H1 (cell line): ENCODE measurements at regions not wholly inside any gene's neighbourhood (a gene's known extent, or its start where the extent isn't known, plus 50 kb on each side); places are given as distances from the start of the nearest gene placed in this dataset.

Source experiments
- CTCF ChIA-PET: fragments of 300-600 bp; sonication (Branson Sonifier 250); formaldehyde crosslinking; loops from one replicate; lab custom pipeline; 2021; ENCODE audit not compliant: partially characterized antibody; lab: Charles Lee
- POLR2A ChIA-PET: fragments of 300-600 bp; sonication (Branson Sonifier 250); formaldehyde crosslinking; loops from one replicate; lab custom pipeline; 2021; ENCODE audit warnings: inconsistent platforms; ENCODE audit not compliant: partially characterized antibody; lab: Charles Lee
- DNase-seq, 2 experiments: peaks; one replicate each; pipeline versions ENCODE4 v3.0.0 to v3.0.0-alpha.2; 2010 to 2022; ENCODE audit warnings: low spot score in 2 of 2, low read depth in 1 of 2, mixed read lengths in 1 of 2
- FAIRE-seq: peaks from 2 replicates; lab custom pipeline; 2011; peaks lifted over from hg19 to GRCh38; lab: Jason Lieb, UNC
- H2AFZ ChIP-seq: 2 replicates; pipeline ENCODE4 v1.8.1; 2012; ENCODE audit warnings: low read length, inconsistent platforms
- H2AK5ac ChIP-seq: 2 replicates; pipeline ENCODE4 v1.6.1; 2013; ENCODE audit warnings: low read depth, low read length
- H2BK120ac ChIP-seq: replicated peaks from 2 replicates; pipeline ENCODE3; 2013; ENCODE audit warnings: low read depth, low read length, inconsistent platforms
- H2BK12ac ChIP-seq: 2 replicates; pipeline ENCODE4 v1.6.1; 2013; ENCODE audit warnings: low read depth, low read length
- H2BK15ac ChIP-seq: 2 replicates; pipeline ENCODE4 v1.6.1; 2013; ENCODE audit warnings: low read length
- H2BK20ac ChIP-seq: 2 replicates; pipeline ENCODE4 v1.6.1; 2013; ENCODE audit warnings: low read length
- H2BK5ac ChIP-seq: 2 replicates; pipeline ENCODE4 v1.6.1; 2013; ENCODE audit warnings: low read depth, low read length
- H3K14ac ChIP-seq: 2 replicates; pipeline ENCODE4 v1.6.1; 2013; ENCODE audit warnings: inconsistent platforms; ENCODE audit not compliant: insufficient read length
- H3K18ac ChIP-seq: 2 replicates; pipeline ENCODE4 v1.6.1; 2013; ENCODE audit warnings: low read length; ENCODE audit errors: extremely low read depth
- H3K23ac ChIP-seq: 2 replicates; pipeline ENCODE4 v1.6.1; 2013; ENCODE audit warnings: inconsistent platforms; ENCODE audit not compliant: insufficient read length
- H3K23me2 ChIP-seq: 2 replicates; pipeline ENCODE4 v1.6.1; 2013; ENCODE audit warnings: low read depth, low read length
- H3K27ac ChIP-seq: 2 replicates; pipeline ENCODE4 v1.6.1; 2011; ENCODE audit warnings: low read depth, low read length, inconsistent platforms
- H3K27me3 ChIP-seq, 4 experiments: replicated peaks in 1 of 4; 1 replicate in 1 of 4; 2 replicates in 3 of 4; pipeline versions ENCODE4 v1.6.1 to v1.8.1; 2011 to 2013; ENCODE audit warnings: low read length in 3 of 4, mild to moderate bottlenecking in 3 of 4, inconsistent platforms in 2 of 4, mixed read lengths in 2 of 4, moderate library complexity in 1 of 4; ENCODE audit not compliant: control insufficient read depth in 3 of 4, insufficient read depth in 3 of 4; ENCODE audit errors: extremely low read depth in 1 of 4
- H3K36me3 ChIP-seq, 4 experiments: 2 replicates each; pipeline versions ENCODE4 v1.6.1 to v1.8.1; 2011 to 2013; ENCODE audit warnings: mild to moderate bottlenecking in 4 of 4, low read length in 3 of 4, moderate library complexity in 2 of 4, control low read depth in 1 of 4, inconsistent platforms in 1 of 4; ENCODE audit not compliant: insufficient read depth in 4 of 4, control insufficient read depth in 2 of 4
- H3K4ac ChIP-seq: replicated peaks from 2 replicates; pipeline ENCODE3; 2013; ENCODE audit warnings: low read length, low read depth, mixed read lengths, inconsistent platforms; ENCODE audit not compliant: insufficient read length
- H3K4me1 ChIP-seq, 4 experiments: replicated peaks in 1 of 4; 1 replicate in 1 of 4; 2 replicates in 3 of 4; pipeline versions ENCODE4 v1.6.1 to v1.8.1; 2011 to 2013; ENCODE audit warnings: low read length in 3 of 4, inconsistent platforms in 2 of 4, mixed read lengths in 1 of 4; ENCODE audit not compliant: insufficient read depth in 4 of 4, control insufficient read depth in 3 of 4
- H3K4me2 ChIP-seq, 2 experiments: 2 replicates each; pipeline versions ENCODE4 v1.6.1 to v1.8.1; 2011 to 2013; ENCODE audit warnings: low read depth in 2 of 2, low read length in 2 of 2, control low read depth in 1 of 2, inconsistent platforms in 1 of 2, mild to moderate bottlenecking in 1 of 2; ENCODE audit not compliant: insufficient read depth in 1 of 2
- H3K4me3 ChIP-seq, 4 experiments: fragments of 200-600, 300-600 bp in 1 of 4; sonication (generic), shearing (Covaris generic), sonication (Bioruptor Twin) in 1 of 4; 2 replicates each; pipeline versions ENCODE4 v1.5.1 to v1.8.1; 2011 to 2016; ENCODE audit warnings: low read length in 4 of 4, low read depth in 3 of 4, control low read depth in 2 of 4, inconsistent platforms in 2 of 4, mild to moderate bottlenecking in 2 of 4, mixed read lengths in 1 of 4, moderate library complexity in 1 of 4; ENCODE audit not compliant: insufficient read depth in 2 of 4; ENCODE audit errors: extremely low read depth in 1 of 4
- H3K56ac ChIP-seq: replicated peaks from 2 replicates; pipeline ENCODE3; 2013; ENCODE audit warnings: low read depth, mild to moderate bottlenecking, mixed read lengths, low read length, inconsistent platforms; ENCODE audit not compliant: insufficient read length
- H3K79me1 ChIP-seq: 2 replicates; pipeline ENCODE4 v1.6.1; 2013; ENCODE audit warnings: low read depth, low read length, control low read depth
- H3K79me2 ChIP-seq, 2 experiments: 2 replicates each; pipeline versions ENCODE4 v1.6.1 to v1.8.1; 2012 to 2013; ENCODE audit warnings: low read length in 2 of 2, mild to moderate bottlenecking in 2 of 2, inconsistent platforms in 1 of 2; ENCODE audit not compliant: insufficient read depth in 2 of 2, control insufficient read depth in 1 of 2
- H3K9ac ChIP-seq, 4 experiments: replicated peaks in 1 of 4; 1 replicate in 1 of 4; 2 replicates in 3 of 4; pipeline versions ENCODE4 v1.6.1 to v1.8.1; 2011 to 2013; ENCODE audit warnings: low read depth in 3 of 4, low read length in 3 of 4, control low read depth in 2 of 4, mild to moderate bottlenecking in 2 of 4, moderate library complexity in 2 of 4, inconsistent platforms in 1 of 4; ENCODE audit errors: extremely low read depth in 1 of 4
- H3K9me3 ChIP-seq, 2 experiments: 2 replicates each; pipeline versions ENCODE4 v1.6.1 to v1.8.1; 2012 to 2013; ENCODE audit warnings: mild to moderate bottlenecking in 2 of 2, moderate library complexity in 2 of 2, control low read depth in 1 of 2, inconsistent platforms in 1 of 2, low read depth in 1 of 2, low read length in 1 of 2, mixed read lengths in 1 of 2; ENCODE audit not compliant: insufficient read depth in 2 of 2
- H4K20me1 ChIP-seq, 2 experiments: replicated peaks in 1 of 2; 2 replicates each; pipeline versions ENCODE3 to v1.8.1; 2011 to 2013; ENCODE audit warnings: inconsistent platforms in 2 of 2, low read length in 2 of 2, mild to moderate bottlenecking in 1 of 2; ENCODE audit not compliant: insufficient read depth in 2 of 2, control insufficient read depth in 1 of 2
- H4K5ac ChIP-seq: 2 replicates; pipeline ENCODE4 v1.6.1; 2013; ENCODE audit warnings: low read length, low read depth, mixed read lengths, inconsistent platforms; ENCODE audit not compliant: insufficient read length
- H4K8ac ChIP-seq: 2 replicates; pipeline ENCODE4 v1.8.0; 2013; ENCODE audit warnings: mild to moderate bottlenecking, moderate library complexity, low read length, inconsistent platforms; ENCODE audit not compliant: insufficient read depth; ENCODE audit errors: extremely low read depth
- H4K91ac ChIP-seq: replicated peaks from 2 replicates; pipeline ENCODE3; 2013; ENCODE audit warnings: low read length, mixed read lengths, inconsistent platforms; ENCODE audit not compliant: insufficient read length
- EGR1 ChIP-seq: IDR thresholded peaks from 2 replicates; pipeline ENCODE4 v1.6.1; 2011; ENCODE audit warnings: low read depth, low read length, borderline replicate concordance
- KDM1A ChIP-seq: fragments of 200-600, 300-600 bp; sonication (generic); IDR thresholded peaks from 2 replicates; pipeline ENCODE4 v1.7.1; 2016; ENCODE audit warnings: mild to moderate bottlenecking, low read length, borderline replicate concordance
- KDM5A ChIP-seq: fragments of 200-600 bp; IDR thresholded peaks from 2 replicates; pipeline ENCODE4 v1.7.1; 2012; ENCODE audit warnings: mild to moderate bottlenecking, low read length, inconsistent platforms, mixed read lengths
- NANOG ChIP-seq: IDR thresholded peaks from 2 replicates; pipeline ENCODE4 v1.6.1; 2011; ENCODE audit warnings: low read length, low read depth, mild to moderate bottlenecking, inconsistent platforms; ENCODE audit not compliant: insufficient read depth, poor library complexity, severe bottlenecking
- POU5F1 ChIP-seq: IDR thresholded peaks from 2 replicates; pipeline ENCODE4 v1.6.1; 2011; ENCODE audit warnings: low read depth, mild to moderate bottlenecking, low read length, moderate library complexity
- RNF2 ChIP-seq: fragments of 200-900, 300-1000 bp; sonication (generic); IDR thresholded peaks from 2 replicates; pipeline ENCODE4 v1.7.1; 2016; ENCODE audit warnings: borderline replicate concordance, low read depth, mild to moderate bottlenecking, antibody characterized with exemption, low read length; ENCODE audit not compliant: poor library complexity, severe bottlenecking; ENCODE audit errors: missing control alignments
- TAF7 ChIP-seq: optimal IDR thresholded peaks from 2 replicates; pipeline ENCODE3; 2011; ENCODE audit warnings: low read depth, mild to moderate bottlenecking, inconsistent platforms, low read length, moderate library complexity, borderline replicate concordance
- USF2 ChIP-seq: IDR thresholded peaks from 2 replicates; pipeline ENCODE4 v1.6.1; 2011; ENCODE audit warnings: low read length, improper control_type of control experiment
- WGBS, 2 experiments: shearing (Covaris generic) in 1 of 2; methylation state at CpG; one replicate each; pipeline versions ENCODE4 v1.1.6 to v1.1.7; 2013 to 2015; ENCODE audit warnings: low lambda C conversion rate in 2 of 2, mixed read lengths in 2 of 2, inconsistent platforms in 1 of 2, low coverage in 1 of 2, missing lambda C conversion rate in 1 of 2; ENCODE audit not compliant: insufficient replicate concordance in 2 of 2, insufficient coverage in 1 of 2, insufficient read length in 1 of 2; ENCODE audit errors: extremely low coverage in 1 of 2, missing lambda C conversion rate in 1 of 2; 5-methylcytosine and 5-hydroxymethylcytosine counted together
- TF ChIP-seq, protein P1 (sequence below): IDR thresholded peaks from 2 replicates; pipeline ENCODE4 v1.6.1; 2012; ENCODE audit warnings: inconsistent platforms

GRCh38 chr15:96969732-96970710 is 639.5 kb downstream of the NR2F2 start:
- Histone ChIP-seq H4K91ac (no peak overlapping the region), H3K4me1 (no peaks in the 10 kb centered on the region), H3K79me2 (no peaks in the 10 kb centered on the region), H2AFZ (no peak overlapping the region), H3K18ac (no peak overlapping the region), H3K14ac (no peak overlapping the region), H3K9me3 (no peaks in the 10 kb centered on the region), H4K5ac (no peak overlapping the region), H3K4ac (no peak overlapping the region), H3K4me3 (no peak overlapping the region), H2BK20ac (no peak overlapping the region), H3K4me2 (no peak overlapping the region), H4K8ac (no peak overlapping the region), H2BK5ac (no peak overlapping the region), H3K23me2 (0 out of 2 replicates have a peak, but pooled peaks cover 2% of the 10 kb centered on the region), H3K23ac (no peak overlapping the region), H2BK120ac (no peak overlapping the region), H3K36me3 (no peaks in the 10 kb centered on the region), H3K27ac (no peak overlapping the region), H2BK12ac (0 out of 2 replicates have a peak overlapping the region, but pooled peaks have one; percentile 33), H4K20me1 (no peaks in the 10 kb centered on the region), H3K27me3 (no peaks in the 10 kb centered on the region), H3K56ac (no peak overlapping the region), H3K79me1 (no peaks in the 10 kb centered on the region), H2BK15ac (no peak overlapping the region), H2AK5ac (no peak overlapping the region; the same call in 1 of the 2 replicates), H3K9ac (no peak overlapping the region)
- POLR2A ChIA-PET: no interaction called here
- CTCF ChIA-PET: interaction anchor here (0.5 to 0.9 kb wide), 2 partner anchors 12 to 1285 kb away, joined by 3 to 4 read pairs; no protein-coding TSS in a partner anchor
- WGBS, 2 experiments: 81% methylated on average over 18 of the region's 18 CpGs; no CpG with 5 or more reads in 1 of the 2 experiments
- FAIRE-seq: no peak
- DNase-seq: no peak
- TF ChIP-seq TAF7 (no peak), KDM5A (no peak), USF2 (no peak), EGR1 (no peak), KDM1A (no peak), POU5F1 (no peak), RNF2 (no peak), NANOG (no peak)
- TF ChIP-seq, protein P1, sequence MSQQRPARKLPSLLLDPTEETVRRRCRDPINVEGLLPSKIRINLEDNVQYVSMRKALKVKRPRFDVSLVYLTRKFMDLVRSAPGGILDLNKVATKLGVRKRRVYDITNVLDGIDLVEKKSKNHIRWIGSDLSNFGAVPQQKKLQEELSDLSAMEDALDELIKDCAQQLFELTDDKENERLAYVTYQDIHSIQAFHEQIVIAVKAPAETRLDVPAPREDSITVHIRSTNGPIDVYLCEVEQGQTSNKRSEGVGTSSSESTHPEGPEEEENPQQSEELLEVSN: no peak
